Right lobe of liver (tissue), 4 donors: ENCODE measurements at regions not wholly inside any gene's neighbourhood (a gene's known extent, or its start where the extent isn't known, plus 50 kb on each side); places are given as distances from the start of the nearest gene placed in this dataset.

Experiments used
- CTCF ChIP-seq, 4 donors: fragments of 200-600 bp in 3 of 4; fragments of 450-650 bp in 1 of 4; IDR thresholded peaks; one replicate each; pipeline versions ENCODE4 v1.5.1 to v1.8.0; 2016 to 2022; ENCODE audit warnings: antibody characterized with exemption in 4 of 4, mild to moderate bottlenecking in 2 of 4
- POLR2A ChIP-seq: fragments of 450-650 bp; IDR thresholded peaks from one replicate; pipeline ENCODE4 v1.6.1; 2017; ENCODE audit warnings: antibody characterized with exemption, mild to moderate bottlenecking
- donor health status: DM: no; HTN: no; CAD: no.
- donor health status: DM: no; HTN: no; CAD: no.
- donor health status: DM: no; HTN: yes; CAD: no.

GRCh38 chr2:181779288-181780021 lies 99.1 kb upstream of the NEUROD1 start:
- TF ChIP-seq CTCF (IDR thresholded peaks at IDR 0.05) (no peak), POLR2A (no peak)
